Small intestine (tissue), 7 donors: ENCODE measurements at regions not wholly inside any gene's neighbourhood (a gene's known extent, or its start where the extent isn't known, plus 50 kb on each side); places are given as distances from the start of the nearest gene placed in this dataset.

ENCODE experiments used
- DNase-seq, 2 donors: peaks; one replicate each; pipeline versions ENCODE4 v3.0.0 to v3.0.0-alpha.2; 2013
- FAIRE-seq: peaks from 2 replicates; lab custom pipeline; 2012; peaks lifted over from hg19 to GRCh38; lab: Jason Lieb, UNC
- H3K27ac ChIP-seq, 3 donors: one replicate each; pipeline ENCODE4 v1.5.1; 2013; ENCODE audit warnings: low read length in 2 of 3, mild to moderate bottlenecking in 2 of 3, control low read depth in 1 of 3, inconsistent platforms in 1 of 3, low read depth in 1 of 3, moderate library complexity in 1 of 3
- H3K27me3 ChIP-seq, 3 donors: one replicate each; pipeline ENCODE4 v1.6.1; 2013; ENCODE audit warnings: low read length in 3 of 3, inconsistent platforms in 1 of 3; ENCODE audit not compliant: control insufficient read depth in 3 of 3, insufficient read depth in 3 of 3
- H3K36me3 ChIP-seq, 3 donors: one replicate each; pipeline ENCODE4 v1.6.1; 2013; ENCODE audit warnings: low read length in 3 of 3, inconsistent platforms in 1 of 3, low read depth in 1 of 3, mild to moderate bottlenecking in 1 of 3, moderate library complexity in 1 of 3; ENCODE audit not compliant: control insufficient read depth in 3 of 3, insufficient read depth in 2 of 3
- H3K4me1 ChIP-seq, 3 donors: one replicate each; pipeline ENCODE4 v1.6.1; 2013; ENCODE audit warnings: low read length in 2 of 3, inconsistent platforms in 1 of 3, low read depth in 1 of 3, mild to moderate bottlenecking in 1 of 3, moderate library complexity in 1 of 3; ENCODE audit not compliant: control insufficient read depth in 3 of 3, insufficient read depth in 2 of 3
- H3K4me3 ChIP-seq, 3 donors: one replicate each; pipeline ENCODE4 v1.5.1; 2013; ENCODE audit warnings: low read length in 3 of 3, control low read depth in 1 of 3, inconsistent platforms in 1 of 3, low read depth in 1 of 3, mild to moderate bottlenecking in 1 of 3, moderate library complexity in 1 of 3
- H3K9me3 ChIP-seq, 2 donors: one replicate each; pipeline ENCODE4 v1.6.1; 2013; ENCODE audit warnings: low read depth in 1 of 2, low read length in 1 of 2; ENCODE audit not compliant: control insufficient read depth in 2 of 2, insufficient read depth in 1 of 2
- WGBS, 3 donors: extraction: QIAGEN DNeasy Blood & Tissue Kit; methylation state at CpG; one replicate each; pipeline ENCODE4 v1.1.7; 2013; 5-methylcytosine and 5-hydroxymethylcytosine counted together
- donor health status: healthy with polysubstance abuse.
- donor health status: control.
- donor health status: control.
- donor health status: Bipolar disorder and iron deficiency.
- donor health status: healthy.

- 40 to 55% (median 47%) methylated on average over 3 of the region's 3 CpGs for WGBS, 3 donors
- no peak for DNase-seq
- Histone ChIP-seq H3K9me3 (peaks cover 0 to 3% of the 10 kb centered on the region in 2 donors), H3K36me3 (no peaks in the 10 kb centered on the region), H3K4me1 (no peaks in the 10 kb centered on the region), H3K4me3 (no peak overlapping the region), H3K27ac (no peak overlapping the region), H3K27me3 (no peaks in the 10 kb centered on the region)
- no peak for FAIRE-seq
Measured at GRCh38 chr6:68040780-68041179, 594.3 kb upstream of the ADGRB3 start.

GRCh38 chr6:68040312-68040778, 594.7 kb upstream of the ADGRB3 start:
- H3K27me3 ChIP-seq = no peaks in the 10 kb centered on the region
- no peak overlapping the region for H3K4me3 ChIP-seq
- H3K9me3 ChIP-seq = peaks cover 0 to 3% of the 10 kb centered on the region in 2 donors
- H3K4me1 ChIP-seq = no peaks in the 10 kb centered on the region
- 41 to 54% (median 47%) methylated on average over 13 of the region's 13 CpGs for WGBS, 3 donors
- DNase-seq (no peak), FAIRE-seq (no peak)
- no peaks in the 10 kb centered on the region for H3K36me3 ChIP-seq
- no peak overlapping the region for H3K27ac ChIP-seq

GRCh38 chr6:68039641-68040311, 595.3 kb upstream of the ADGRB3 start:
- Histone ChIP-seq H3K9me3 (peaks cover 0 to 3% of the 10 kb centered on the region in 2 donors), H3K27ac (no peak overlapping the region), H3K4me3 (no peak overlapping the region), H3K27me3 (no peaks in the 10 kb centered on the region), H3K36me3 (no peaks in the 10 kb centered on the region), H3K4me1 (no peaks in the 10 kb centered on the region)
- no peak for DNase-seq
- WGBS, 3 donors = 37 to 38% (median 37%) methylated on average over 5 of the region's 5 CpGs
- FAIRE-seq = no peak

- Histone ChIP-seq H3K27ac (no peak overlapping the region), H3K4me3 (no peak overlapping the region), H3K4me1 (no peaks in the 10 kb centered on the region), H3K36me3 (no peaks in the 10 kb centered on the region), H3K27me3 (no peaks in the 10 kb centered on the region), H3K9me3 (peaks cover 0 to 6% of the 10 kb centered on the region in 2 donors)
- WGBS, 3 donors = 61 to 73% (median 70%) methylated on average over 4 of the region's 4 CpGs
- no peak for FAIRE-seq
- no peak for DNase-seq
Measured at GRCh38 chr6:68038815-68039408, 596.2 kb upstream of the ADGRB3 start.

- Histone ChIP-seq H3K27me3 (no peaks in the 10 kb centered on the region), H3K9me3 (peaks cover 2 to 3% of the 10 kb centered on the region in 2 donors), H3K36me3 (no peaks in the 10 kb centered on the region), H3K4me3 (no peak overlapping the region), H3K4me1 (no peaks in the 10 kb centered on the region), H3K27ac (no peak overlapping the region)
- FAIRE-seq (no peak), DNase-seq (no peak)
- 61 to 73% (median 68%) methylated on average over 4 of the region's 4 CpGs for WGBS, 3 donors
Measured at GRCh38 chr6:68032217-68032616, 602.9 kb upstream of the ADGRB3 start.

GRCh38 chr6:68031054-68031453, 604.0 kb upstream of the ADGRB3 start:
- no peak overlapping the region for H3K27ac ChIP-seq
- 76 to 88% (median 83%) methylated on average over 1 of the region's 1 CpG for WGBS, 3 donors
- H3K4me3 ChIP-seq = no peak overlapping the region
- no peaks in the 10 kb centered on the region for H3K36me3 ChIP-seq
- H3K4me1 ChIP-seq = no peaks in the 10 kb centered on the region
- DNase-seq (no peak), FAIRE-seq (no peak)
- peaks cover 2 to 3% of the 10 kb centered on the region in 2 donors for H3K9me3 ChIP-seq
- no peaks in the 10 kb centered on the region for H3K27me3 ChIP-seq

- Histone ChIP-seq H3K4me3 (no peak overlapping the region), H3K4me1 (no peaks in the 10 kb centered on the region), H3K9me3 (peaks cover 0 to 2% of the 10 kb centered on the region in 2 donors), H3K36me3 (no peaks in the 10 kb centered on the region), H3K27me3 (no peaks in the 10 kb centered on the region), H3K27ac (no peak overlapping the region)
- FAIRE-seq (no peak), DNase-seq (no peak)
- 74 to 86% (median 80%) methylated on average over 3 of the region's 3 CpGs for whole genome bisulfite sequencing, 3 donors
Measured at GRCh38 chr6:68026483-68026882, 608.6 kb upstream of the ADGRB3 start.

GRCh38 chr6:68025764-68026163, 609.3 kb upstream of the ADGRB3 start:
- Histone ChIP-seq H3K27me3 (no peaks in the 10 kb centered on the region), H3K27ac (no peak overlapping the region), H3K9me3 (peaks cover 0 to 2% of the 10 kb centered on the region in 2 donors), H3K36me3 (no peaks in the 10 kb centered on the region), H3K4me1 (no peaks in the 10 kb centered on the region), H3K4me3 (no peak overlapping the region)
- WGBS, 3 donors = 80 to 92% (median 88%) methylated on average over 3 of the region's 3 CpGs
- no peak for FAIRE-seq
- DNase-seq = no peak
